Retinal pigment epithelial cell (primary cell): ENCODE measurements at regions not wholly inside any gene's neighbourhood (a gene's known extent, or its start where the extent isn't known, plus 50 kb on each side); places are given as distances from the start of the nearest gene placed in this dataset.

Experiments
- DNase-seq: peaks from one replicate; pipeline ENCODE4 v3.0.0-alpha.2; 2010; ENCODE audit warnings: low read depth
- H3K4me3 ChIP-seq: 2 replicates; pipeline ENCODE4 v1.5.1; 2011; ENCODE audit warnings: mild to moderate bottlenecking, low read length, control low read depth, moderate library complexity
- TF ChIP-seq, protein P1 (sequence below): conservative IDR thresholded peaks from 2 replicates; pipeline ENCODE4 v1.5.1; 2011; ENCODE audit warnings: low read depth, low read length, control low read depth, inconsistent platforms

- H3K4me3 ChIP-seq, result no peak overlapping the region
- TF ChIP-seq, protein P1, sequence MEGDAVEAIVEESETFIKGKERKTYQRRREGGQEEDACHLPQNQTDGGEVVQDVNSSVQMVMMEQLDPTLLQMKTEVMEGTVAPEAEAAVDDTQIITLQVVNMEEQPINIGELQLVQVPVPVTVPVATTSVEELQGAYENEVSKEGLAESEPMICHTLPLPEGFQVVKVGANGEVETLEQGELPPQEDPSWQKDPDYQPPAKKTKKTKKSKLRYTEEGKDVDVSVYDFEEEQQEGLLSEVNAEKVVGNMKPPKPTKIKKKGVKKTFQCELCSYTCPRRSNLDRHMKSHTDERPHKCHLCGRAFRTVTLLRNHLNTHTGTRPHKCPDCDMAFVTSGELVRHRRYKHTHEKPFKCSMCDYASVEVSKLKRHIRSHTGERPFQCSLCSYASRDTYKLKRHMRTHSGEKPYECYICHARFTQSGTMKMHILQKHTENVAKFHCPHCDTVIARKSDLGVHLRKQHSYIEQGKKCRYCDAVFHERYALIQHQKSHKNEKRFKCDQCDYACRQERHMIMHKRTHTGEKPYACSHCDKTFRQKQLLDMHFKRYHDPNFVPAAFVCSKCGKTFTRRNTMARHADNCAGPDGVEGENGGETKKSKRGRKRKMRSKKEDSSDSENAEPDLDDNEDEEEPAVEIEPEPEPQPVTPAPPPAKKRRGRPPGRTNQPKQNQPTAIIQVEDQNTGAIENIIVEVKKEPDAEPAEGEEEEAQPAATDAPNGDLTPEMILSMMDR, result no peak
- no peak for DNase-seq
Observed at GRCh38 chrX:10329984-10330383, 173.2 kb downstream of the CLCN4 start.

DNA sequence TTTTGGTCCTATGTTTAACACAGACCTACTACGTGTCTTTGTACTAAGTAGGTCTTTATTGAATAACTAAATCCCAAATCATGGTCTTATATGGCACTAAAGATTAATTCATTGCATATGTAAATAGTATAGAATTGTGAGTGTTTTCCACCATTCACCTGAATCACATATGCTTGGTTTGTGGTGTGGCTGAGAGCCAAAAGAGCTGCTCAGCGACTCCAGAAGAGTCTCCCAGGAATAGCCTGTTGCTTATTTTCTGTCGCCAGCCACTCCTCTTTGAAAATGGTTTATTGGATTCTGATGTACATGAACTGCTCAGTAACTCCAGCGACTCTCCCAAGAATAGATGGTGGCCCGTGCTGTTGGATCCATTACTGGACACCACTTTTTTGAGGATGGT lies 184.5 kb downstream of the CLCN4 start:
- H3K4me3 ChIP-seq, result no peak overlapping the region
- TF ChIP-seq, protein P1, result no peak
- DNase-seq, result no peak

DNA sequence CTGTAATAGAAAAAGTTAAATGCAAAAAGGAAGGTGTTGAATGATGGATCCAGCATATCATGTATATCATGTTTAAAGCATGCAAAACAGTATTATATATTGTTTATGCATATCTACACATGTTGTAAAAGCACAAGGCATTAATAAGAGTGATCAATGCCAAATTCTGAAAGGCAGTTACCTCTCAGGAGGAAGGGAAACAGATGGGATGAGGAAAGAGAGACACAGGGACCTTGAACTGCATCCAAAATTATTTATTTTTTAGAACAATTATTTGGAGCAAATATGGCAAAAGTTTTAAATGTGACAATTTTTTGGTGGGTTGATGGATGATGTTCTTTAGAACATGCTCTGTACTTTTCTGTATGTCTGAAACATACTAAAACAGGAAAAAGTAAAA lies 193.4 kb downstream of the CLCN4 start:
- TF ChIP-seq, protein P1, result no peak
- no peak for DNase-seq
- no peak overlapping the region for H3K4me3 ChIP-seq

DNA sequence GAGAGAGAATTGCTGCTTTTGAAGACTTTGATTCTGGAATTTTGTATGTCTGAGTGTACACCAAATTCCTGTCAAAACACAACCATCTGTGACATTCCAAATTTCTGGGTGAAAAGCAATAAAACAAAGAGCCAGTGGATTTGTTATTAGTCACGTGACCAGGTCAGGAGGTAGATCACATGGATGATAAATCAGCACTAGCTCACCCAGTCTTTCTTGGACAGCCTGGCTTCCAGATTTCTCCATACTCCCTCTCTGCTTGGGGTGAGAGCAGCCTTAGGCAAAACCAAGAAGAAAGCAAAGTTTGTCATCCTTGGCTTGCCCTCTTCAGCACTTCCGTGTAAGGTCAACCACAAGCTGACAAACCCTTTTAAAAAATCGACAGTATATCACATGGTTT lies 194.2 kb downstream of the CLCN4 start:
- no peak for DNase-seq
- TF ChIP-seq, protein P1, result no peak
- no peak overlapping the region for H3K4me3 ChIP-seq

DNA sequence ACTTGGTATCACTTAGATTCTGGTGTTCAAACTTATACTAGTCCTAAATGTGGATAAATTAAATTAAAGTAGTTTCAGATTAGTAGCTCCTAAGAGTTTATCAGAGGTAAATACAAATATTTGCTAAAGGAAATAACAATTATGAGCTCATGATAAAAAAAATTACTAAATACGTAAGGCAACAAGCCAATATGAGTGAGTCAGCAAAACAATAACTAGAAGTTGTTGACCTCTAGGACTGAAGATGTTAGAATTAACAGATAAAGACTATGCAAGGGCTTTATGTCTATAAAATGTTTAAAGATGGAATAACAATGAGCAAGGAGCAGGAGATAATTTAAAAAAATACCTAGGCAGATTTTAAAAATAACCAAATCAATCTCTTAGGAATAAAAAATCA lies 195.8 kb downstream of the CLCN4 start:
- TF ChIP-seq, protein P1, result no peak

DNA sequence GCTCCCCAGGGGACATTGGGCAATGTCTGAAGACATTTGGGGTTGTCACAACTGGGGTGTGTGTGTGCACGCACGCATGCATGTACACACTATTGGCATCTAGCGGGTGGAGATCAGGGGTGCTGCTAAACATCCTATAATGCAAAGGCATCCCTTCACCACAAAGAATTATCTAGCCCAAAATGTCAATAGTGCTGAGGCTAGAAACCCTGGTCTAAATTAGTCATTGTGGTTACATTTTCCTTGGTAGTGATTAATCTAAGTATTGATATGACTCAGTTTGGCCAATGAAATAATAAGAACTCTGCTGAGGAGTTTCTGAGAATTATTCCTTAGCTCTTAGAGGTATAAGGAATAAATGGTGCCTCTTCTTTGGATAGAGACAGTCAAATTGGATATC lies 200.2 kb downstream of the CLCN4 start:
- no peak for DNase-seq
- H3K4me3 ChIP-seq, result no peak overlapping the region
- TF ChIP-seq, protein P1, result no peak

More for the DNA sequence above, 195.8 kb downstream of the CLCN4 start:
- no peak for DNase-seq
- H3K4me3 ChIP-seq, result no peak overlapping the region

DNA sequence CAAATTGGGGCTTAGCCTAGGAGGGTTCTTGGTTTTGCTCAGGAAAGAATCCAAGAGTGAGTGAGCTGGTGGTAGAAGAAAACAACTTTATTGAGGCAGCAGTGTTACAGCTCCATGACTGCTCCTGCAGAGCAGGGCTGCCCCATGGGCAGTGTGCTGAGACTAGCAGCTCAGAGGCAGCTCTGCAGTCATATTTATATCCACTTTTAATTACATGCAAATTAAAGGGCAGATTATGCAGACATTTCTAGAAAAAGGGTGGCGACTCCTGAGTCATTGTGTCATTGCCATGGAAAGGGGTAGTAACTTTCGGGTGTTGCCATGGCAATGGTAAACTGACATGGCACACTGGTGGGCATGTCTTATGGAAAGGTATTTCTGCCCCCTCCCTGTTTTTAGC lies 202.2 kb downstream of the CLCN4 start:
- no peak for DNase-seq
- TF ChIP-seq, protein P1, result no peak
- H3K4me3 ChIP-seq, result no peak overlapping the region
